Ascending aorta (tissue), 2 donors: ENCODE measurements at regions not wholly inside any gene's neighbourhood (a gene's known extent, or its start where the extent isn't known, plus 50 kb on each side); places are given as distances from the start of the nearest gene placed in this dataset.

Experiments
- DNase-seq, 2 donors: peaks; one replicate each; pipeline ENCODE4 v3.0.0-alpha.2; 2019; ENCODE audit warnings: low spot score in 2 of 2
- H3K27ac ChIP-seq, 2 donors: fragments of 200-600 bp; sonication (generic); one replicate each; pipeline ENCODE4 v1.5.1; 2016 to 2017; ENCODE audit warnings: mild to moderate bottlenecking in 1 of 2
- H3K27me3 ChIP-seq: fragments of 200-600 bp; sonication (generic); one replicate; pipeline ENCODE4 v1.5.1; 2017
- H3K36me3 ChIP-seq, 2 donors: fragments of 200-600 bp; sonication (generic); one replicate each; pipeline ENCODE4 v1.5.1; 2016
- H3K4me1 ChIP-seq, 2 donors: fragments of 200-600 bp; sonication (generic); one replicate each; pipeline ENCODE4 v1.5.1; 2016 to 2017; ENCODE audit warnings: mild to moderate bottlenecking in 1 of 2
- H3K4me3 ChIP-seq, 2 donors: fragments of 200-600 bp; sonication (generic); one replicate each; pipeline ENCODE4 v1.5.1; 2016 to 2017; ENCODE audit warnings: mild to moderate bottlenecking in 1 of 2
- H3K9me3 ChIP-seq, 2 donors: fragments of 200-600 bp; sonication (generic); one replicate each; pipeline ENCODE4 v1.5.1; 2016
- CTCF ChIP-seq, 3 experiments: fragments of 200-600 bp in 2 of 3; fragments of 450-650 bp in 1 of 3; sonication (generic) in 2 of 3; IDR thresholded peaks; one replicate each; pipeline ENCODE4 v1.5.1; 2016 to 2019; ENCODE audit warnings: antibody characterized with exemption in 3 of 3, mild to moderate bottlenecking in 1 of 3, moderate library complexity in 1 of 3
- intact Hi-C: fragments of 100-400 bp; cut with DNase I; formaldehyde crosslinking; loops from one replicate; pipeline ENCODE4 v1.15.1; 2023

- no peak for DNase-seq
- peak overlapping the region; percentile 33 to 55 for H3K27ac ChIP-seq
Observed at GRCh38 chr3:124397088-124397487, 333.2 kb upstream of the UMPS start.

GRCh38 chr3:124398594-124398993, 331.7 kb upstream of the UMPS start:
- Histone ChIP-seq H3K4me1 (peaks cover 7 to 27% of the 10 kb centered on the region in 2 donors), H3K27ac (peak overlapping the region; percentile 20 to 33)

More at GRCh38 chr3:124397088-124397487, 333.2 kb upstream of the UMPS start:
- H3K36me3 ChIP-seq, result peaks cover 23 to 60% of the 10 kb centered on the region in 2 donors
- H3K9me3 ChIP-seq, result no peaks in the 10 kb centered on the region
- H3K4me1 ChIP-seq, result peaks cover 7 to 27% of the 10 kb centered on the region in 2 donors
- no peak for TF ChIP-seq CTCF (IDR thresholded peaks at IDR 0.05)
- intact Hi-C loops, result no loop called here
- H3K4me3 ChIP-seq, result no peak overlapping the region
- H3K27me3 ChIP-seq, result no peaks in the 10 kb centered on the region

GRCh38 chr3:124401843-124402242, 328.4 kb upstream of the UMPS start:
- peaks cover 22 to 66% of the 10 kb centered on the region in 2 donors for H3K36me3 ChIP-seq
- DNase-seq, result no peak
- H3K9me3 ChIP-seq, result no peaks in the 10 kb centered on the region
- H3K27ac ChIP-seq, result peak overlapping the region in 1 of 2 donors; percentile 44
- H3K27me3 ChIP-seq, result no peaks in the 10 kb centered on the region
- peaks cover 0 to 16% of the 10 kb centered on the region in 2 donors for H3K4me1 ChIP-seq
- H3K4me3 ChIP-seq, result no peak overlapping the region
- TF ChIP-seq CTCF (IDR thresholded peaks at IDR 0.05), result no peak
- intact Hi-C loops, result no loop called here

More at GRCh38 chr3:124398594-124398993, 331.7 kb upstream of the UMPS start:
- intact Hi-C loops, result no loop called here
- no peak for TF ChIP-seq CTCF (IDR thresholded peaks at IDR 0.05)
- no peaks in the 10 kb centered on the region for H3K27me3 ChIP-seq
- H3K36me3 ChIP-seq, result peaks cover 23 to 67% of the 10 kb centered on the region in 2 donors
- no peaks in the 10 kb centered on the region for H3K9me3 ChIP-seq
- H3K4me3 ChIP-seq, result no peak overlapping the region
- DNase-seq, result no peak

GRCh38 chr3:124402791-124403190, 327.5 kb upstream of the UMPS start:
- Histone ChIP-seq H3K9me3 (no peaks in the 10 kb centered on the region), H3K36me3 (peaks cover 27 to 62% of the 10 kb centered on the region in 2 donors), H3K27ac (no peak overlapping the region), H3K4me1 (peaks cover 0 to 6% of the 10 kb centered on the region in 2 donors), H3K4me3 (no peak overlapping the region), H3K27me3 (no peaks in the 10 kb centered on the region)
- TF ChIP-seq CTCF (IDR thresholded peaks at IDR 0.05), result no peak
- no peak for DNase-seq
- intact Hi-C loops, result no loop called here

- H3K27ac ChIP-seq, result no peak overlapping the region
- H3K4me1 ChIP-seq, result peaks cover 0 to 6% of the 10 kb centered on the region in 2 donors
- peaks cover 16 to 48% of the 10 kb centered on the region in 2 donors for H3K36me3 ChIP-seq
- no peak for DNase-seq
- intact Hi-C loops, result no loop called here
- H3K4me3 ChIP-seq, result no peak overlapping the region
- H3K27me3 ChIP-seq, result no peaks in the 10 kb centered on the region
- H3K9me3 ChIP-seq, result no peaks in the 10 kb centered on the region
- no peak for TF ChIP-seq CTCF (IDR thresholded peaks at IDR 0.05)
Observed at GRCh38 chr3:124404621-124405020, 325.6 kb upstream of the UMPS start.

GRCh38 chr3:124407260-124407659, 323.0 kb upstream of the UMPS start:
- H3K27ac ChIP-seq, result no peak overlapping the region
- no peak overlapping the region for H3K4me3 ChIP-seq
- TF ChIP-seq CTCF (IDR thresholded peaks at IDR 0.05), result no peak

More at GRCh38 chr3:124407260-124407659, 323.0 kb upstream of the UMPS start:
- H3K27me3 ChIP-seq, result no peaks in the 10 kb centered on the region
- no peak for DNase-seq
- H3K36me3 ChIP-seq, result peaks cover 23 to 41% of the 10 kb centered on the region in 2 donors
- no peaks in the 10 kb centered on the region for H3K9me3 ChIP-seq
- H3K4me1 ChIP-seq, result peaks cover 0 to 7% of the 10 kb centered on the region in 2 donors
- intact Hi-C loops, result no loop called here
